WERI-Rb-1 (cell line): ENCODE measurements at regions not wholly inside any gene's neighbourhood (a gene's known extent, or its start where the extent isn't known, plus 50 kb on each side); places are given as distances from the start of the nearest gene placed in this dataset.

ENCODE experiments used
- DNase-seq: peaks from one replicate; pipeline ENCODE4 v3.0.0-alpha.2; 2020
- H3K27ac ChIP-seq: fragments of 250-450 bp; sonication (Bioruptor Pico); 2 replicates; pipeline ENCODE4 v1.5.1; 2020; ENCODE audit warnings: mild to moderate bottlenecking, moderate library complexity
- H3K27me3 ChIP-seq: fragments of 250-450 bp; sonication (Bioruptor Pico); 2 replicates; pipeline ENCODE4 v1.5.1; 2021; ENCODE audit warnings: mild to moderate bottlenecking, low read depth, moderate library complexity; ENCODE audit not compliant: insufficient read depth, severe bottlenecking
- H3K36me3 ChIP-seq: fragments of 250-450 bp; sonication (Bioruptor Pico); 2 replicates; pipeline ENCODE4 v1.5.1; 2020; ENCODE audit warnings: mild to moderate bottlenecking, moderate library complexity
- H3K4me3 ChIP-seq: 2 replicates; pipeline ENCODE4 v1.5.1; 2011; ENCODE audit warnings: low read depth, mild to moderate bottlenecking, control low read depth, low read length
- H3K9me3 ChIP-seq: fragments of 250-450 bp; sonication (Bioruptor Pico); 2 replicates; pipeline ENCODE4 v1.5.1; 2021; ENCODE audit warnings: mild to moderate bottlenecking, moderate library complexity; ENCODE audit not compliant: severe bottlenecking
- TF ChIP-seq, protein P1 (sequence below): IDR thresholded peaks from 2 replicates; pipeline ENCODE4 v1.5.1; 2011; ENCODE audit warnings: low read depth, mild to moderate bottlenecking, control low read depth, inconsistent platforms, low read length

DNA sequence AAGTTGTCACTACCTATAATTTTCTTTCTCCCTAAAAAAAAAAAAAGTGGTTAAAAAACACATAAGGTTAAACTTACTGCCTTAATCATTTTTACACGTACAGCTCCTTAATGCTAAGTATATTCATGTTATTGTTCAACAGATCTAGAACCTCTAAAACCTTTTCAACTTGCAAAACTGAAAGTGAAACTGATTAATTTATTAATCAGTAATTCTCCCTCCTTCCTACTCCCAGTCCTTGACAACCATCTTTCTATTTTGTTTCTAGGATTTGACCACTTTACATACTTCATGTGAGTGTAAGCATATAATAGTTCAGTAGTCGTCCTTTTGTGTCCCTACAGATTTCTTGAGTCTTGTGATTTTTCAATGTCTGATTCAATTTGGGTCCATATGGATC is 251.4 kb upstream of the KIF2B start:
- TF ChIP-seq, protein P1, sequence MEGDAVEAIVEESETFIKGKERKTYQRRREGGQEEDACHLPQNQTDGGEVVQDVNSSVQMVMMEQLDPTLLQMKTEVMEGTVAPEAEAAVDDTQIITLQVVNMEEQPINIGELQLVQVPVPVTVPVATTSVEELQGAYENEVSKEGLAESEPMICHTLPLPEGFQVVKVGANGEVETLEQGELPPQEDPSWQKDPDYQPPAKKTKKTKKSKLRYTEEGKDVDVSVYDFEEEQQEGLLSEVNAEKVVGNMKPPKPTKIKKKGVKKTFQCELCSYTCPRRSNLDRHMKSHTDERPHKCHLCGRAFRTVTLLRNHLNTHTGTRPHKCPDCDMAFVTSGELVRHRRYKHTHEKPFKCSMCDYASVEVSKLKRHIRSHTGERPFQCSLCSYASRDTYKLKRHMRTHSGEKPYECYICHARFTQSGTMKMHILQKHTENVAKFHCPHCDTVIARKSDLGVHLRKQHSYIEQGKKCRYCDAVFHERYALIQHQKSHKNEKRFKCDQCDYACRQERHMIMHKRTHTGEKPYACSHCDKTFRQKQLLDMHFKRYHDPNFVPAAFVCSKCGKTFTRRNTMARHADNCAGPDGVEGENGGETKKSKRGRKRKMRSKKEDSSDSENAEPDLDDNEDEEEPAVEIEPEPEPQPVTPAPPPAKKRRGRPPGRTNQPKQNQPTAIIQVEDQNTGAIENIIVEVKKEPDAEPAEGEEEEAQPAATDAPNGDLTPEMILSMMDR = no peak
- no peaks in the 10 kb centered on the region for H3K9me3 ChIP-seq
- no peak overlapping the region for H3K4me3 ChIP-seq
- H3K36me3 ChIP-seq = no peaks in the 10 kb centered on the region
- no peak overlapping the region for H3K27ac ChIP-seq
- no peak for DNase-seq
- H3K27me3 ChIP-seq = no peaks in the 10 kb centered on the region

DNA sequence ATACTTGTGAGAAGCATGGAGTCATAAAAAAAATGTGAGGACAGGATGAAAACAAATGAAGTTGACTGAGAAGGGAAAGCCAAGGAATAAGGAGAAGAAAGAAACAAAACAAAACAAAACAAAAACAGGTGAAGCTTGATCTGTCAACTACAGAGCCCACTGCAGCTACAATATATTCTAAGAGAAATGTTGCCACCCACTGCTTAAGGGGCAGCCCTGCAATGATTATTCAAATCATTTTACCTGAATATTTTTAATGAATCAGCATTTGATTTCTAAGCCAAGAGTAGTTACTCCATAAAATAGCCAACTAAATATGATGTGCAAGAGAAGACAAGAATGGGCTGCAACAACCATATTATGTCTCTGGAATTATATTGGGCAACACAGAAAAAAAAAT is 252.0 kb upstream of the KIF2B start:
- TF ChIP-seq, protein P1 = 0 out of 2 replicates have a peak, but pooled peaks have one; percentile 4
- no peaks in the 10 kb centered on the region for H3K36me3 ChIP-seq

DNA sequence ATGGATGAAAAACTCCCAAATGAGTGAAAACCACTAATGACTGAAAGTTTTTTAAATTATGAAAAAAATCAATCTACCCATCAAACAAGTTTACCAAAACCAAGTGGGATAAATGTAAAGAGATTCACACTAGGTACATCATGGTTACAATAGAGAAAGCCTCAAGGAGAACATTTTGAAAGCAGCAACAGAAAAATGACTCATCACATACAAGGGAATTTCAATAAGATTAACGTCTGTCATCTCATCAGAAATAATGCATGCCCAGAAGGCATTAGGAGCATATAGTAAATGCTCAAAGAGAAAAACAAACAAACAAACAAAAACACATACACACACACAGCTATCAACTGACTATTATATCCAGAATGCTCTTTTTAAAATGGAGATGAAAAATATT is 261.8 kb upstream of the KIF2B start:
- TF ChIP-seq, protein P1 = no peak
- no peak overlapping the region for H3K4me3 ChIP-seq
- no peak overlapping the region for H3K27ac ChIP-seq
- H3K27me3 ChIP-seq = no peaks in the 10 kb centered on the region
- no peaks in the 10 kb centered on the region for H3K36me3 ChIP-seq
- H3K9me3 ChIP-seq = no peaks in the 10 kb centered on the region
- DNase-seq = no peak

More for the DNA sequence above, 252.0 kb upstream of the KIF2B start:
- Histone ChIP-seq H3K4me3 (no peak overlapping the region), H3K27ac (no peak overlapping the region), H3K9me3 (no peaks in the 10 kb centered on the region), H3K27me3 (no peaks in the 10 kb centered on the region)
- no peak for DNase-seq

DNA sequence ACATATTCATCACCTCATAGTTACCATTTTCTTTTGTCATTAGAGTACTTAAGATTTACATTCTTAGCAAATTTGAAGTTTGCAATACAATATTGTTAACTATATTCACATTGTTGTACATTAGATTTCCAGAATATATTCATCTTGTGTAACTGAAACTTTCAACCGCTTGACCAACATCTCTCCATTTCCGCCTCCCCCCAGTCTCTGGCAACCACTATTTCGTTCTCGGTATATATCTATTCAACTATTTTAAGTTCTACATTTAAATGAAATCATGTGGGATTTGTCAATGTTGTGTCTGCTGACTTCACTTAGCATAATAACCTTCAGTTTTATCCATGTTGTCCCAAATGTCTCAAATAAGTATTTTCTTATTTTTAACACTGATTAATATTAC is 274.5 kb upstream of the KIF2B start:
- DNase-seq = no peak
- Histone ChIP-seq H3K9me3 (no peaks in the 10 kb centered on the region), H3K27ac (no peak overlapping the region), H3K4me3 (no peak overlapping the region), H3K36me3 (no peaks in the 10 kb centered on the region), H3K27me3 (no peaks in the 10 kb centered on the region)
- TF ChIP-seq, protein P1 = no peak

DNA sequence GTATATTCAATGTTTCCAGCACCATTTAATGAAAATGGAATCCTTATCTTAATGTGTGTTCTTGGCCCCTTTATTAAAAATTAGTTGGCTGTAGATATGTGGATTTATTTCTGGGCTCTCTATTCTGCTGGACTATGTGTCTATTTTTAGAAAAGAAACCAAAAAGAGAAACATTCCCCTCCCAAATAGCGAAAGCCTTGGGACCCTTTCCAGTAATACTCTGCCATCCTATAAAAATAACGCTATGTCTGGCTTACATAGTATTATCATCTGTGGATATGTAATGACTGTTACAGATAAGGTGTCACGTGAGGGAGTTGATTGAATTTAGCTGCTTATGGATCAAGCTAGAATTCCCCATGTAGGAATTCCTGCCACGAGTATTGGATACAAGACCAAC is 279.3 kb upstream of the KIF2B start:
- TF ChIP-seq, protein P1 = no peak
- H3K9me3 ChIP-seq = no peaks in the 10 kb centered on the region

DNA sequence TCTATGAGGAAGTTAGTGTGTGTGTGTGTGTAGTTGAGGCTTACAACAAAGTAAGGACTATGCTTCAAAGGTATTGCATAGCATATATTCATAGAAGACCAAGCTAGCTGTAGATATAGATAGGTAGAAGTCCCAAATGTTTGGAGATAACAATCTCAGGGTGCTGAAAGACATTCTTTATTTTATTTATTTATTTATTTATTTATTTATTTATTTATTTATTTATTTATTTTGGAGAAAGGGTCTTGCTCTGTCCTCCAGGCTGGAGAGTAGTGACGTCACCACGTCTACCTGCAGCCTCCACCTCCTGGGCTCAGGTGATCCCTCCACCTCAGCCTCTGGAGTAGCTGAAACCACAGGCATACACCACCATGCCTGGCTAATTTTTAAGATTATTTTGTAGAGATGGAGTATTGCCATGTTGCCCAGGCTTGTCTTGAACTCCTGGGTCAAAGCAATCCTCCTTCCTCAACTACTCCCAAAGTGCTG is 284.6 kb upstream of the KIF2B start:
- H3K36me3 ChIP-seq = no peaks in the 10 kb centered on the region
- no peaks in the 10 kb centered on the region for H3K9me3 ChIP-seq
- DNase-seq = no peak
- TF ChIP-seq, protein P1 = no peak
- H3K27me3 ChIP-seq = no peaks in the 10 kb centered on the region
- no peak overlapping the region for H3K27ac ChIP-seq
- H3K4me3 ChIP-seq = no peak overlapping the region

More for the DNA sequence above, 279.3 kb upstream of the KIF2B start:
- no peaks in the 10 kb centered on the region for H3K27me3 ChIP-seq
- no peaks in the 10 kb centered on the region for H3K36me3 ChIP-seq
- no peak overlapping the region for H3K4me3 ChIP-seq
- no peak for DNase-seq
- H3K27ac ChIP-seq = no peak overlapping the region
